SK-N-SH treated with all-trans-retinoic acid at 6 μM for 48 hours (cell line): ENCODE measurements at regions not wholly inside any gene's neighbourhood (a gene's known extent, or its start where the extent isn't known, plus 50 kb on each side); places are given as distances from the start of the nearest gene placed in this dataset.
"Not testable (repeated sequence)": the region's sequence is repeated elsewhere in the genome, so short reads cannot be mapped to it uniquely, and the experiment has no call there.

Source experiments
- ATAC-seq: fragments of 200-7000 bp; cut with Tn5 transposase; 3 replicates; pipeline ENCODE4 v1.9.1; 2020; ENCODE audit warnings: mild to moderate bottlenecking, moderate library complexity
- ARNTL ChIP-seq: fragments of 450-650 bp; formaldehyde crosslinking; IDR thresholded peaks from 2 replicates; pipeline ENCODE4 v1.5.0; 2020; ENCODE audit warnings: low read depth, mild to moderate bottlenecking, moderate library complexity, borderline replicate concordance
- BACH2 ChIP-seq: fragments of 250-450 bp; sonication (Bioruptor Pico); IDR thresholded peaks from 2 replicates; pipeline ENCODE4 v1.9.0; 2021; ENCODE audit warnings: mild to moderate bottlenecking, borderline replicate concordance
- CREB5 ChIP-seq: fragments of 250-450 bp; sonication (Bioruptor Pico); IDR thresholded peaks from 2 replicates; pipeline ENCODE4 v1.5.1; 2020; ENCODE audit warnings: low read depth, mild to moderate bottlenecking, moderate library complexity
- CSDC2 ChIP-seq: fragments of 250-450 bp; sonication (Bioruptor Pico); IDR thresholded peaks from 2 replicates; pipeline ENCODE4 v1.5.0; 2020; ENCODE audit warnings: mild to moderate bottlenecking, moderate library complexity
- ESRRG ChIP-seq: fragments of 250-450 bp; sonication (Bioruptor Pico); IDR thresholded peaks from 2 replicates; pipeline ENCODE4 v1.6.1; 2021; ENCODE audit warnings: mild to moderate bottlenecking
- GLIS3 ChIP-seq: fragments of 250-450 bp; sonication (Bioruptor Pico); IDR thresholded peaks from 2 replicates; pipeline ENCODE4 v1.5.0; 2020; ENCODE audit warnings: mild to moderate bottlenecking, moderate library complexity
- ISL1 ChIP-seq: fragments of 250-450 bp; sonication (Bioruptor Pico); IDR thresholded peaks from 2 replicates; pipeline ENCODE4 v2.1.2; 2022; ENCODE audit warnings: mild to moderate bottlenecking, moderate library complexity
- OSR1 ChIP-seq: fragments of 250-450 bp; sonication (Bioruptor Pico); IDR thresholded peaks from 2 replicates; pipeline ENCODE4 v1.8.0; 2022; ENCODE audit warnings: moderate library complexity, mild to moderate bottlenecking, inconsistent platforms
- PPARA ChIP-seq: fragments of 250-450 bp; sonication (Bioruptor Pico); IDR thresholded peaks from 2 replicates; pipeline ENCODE4 v1.5.0; 2020; ENCODE audit warnings: mild to moderate bottlenecking, borderline replicate concordance
- RARB ChIP-seq: fragments of 250-450 bp; sonication (Bioruptor Pico); IDR thresholded peaks from 2 replicates; pipeline ENCODE4 v1.8.0; 2021; ENCODE audit warnings: mild to moderate bottlenecking, moderate library complexity
- SNAI2 ChIP-seq: fragments of 250-450 bp; sonication (Bioruptor Pico); IDR thresholded peaks from 2 replicates; pipeline ENCODE4 v1.5.0; 2020; ENCODE audit warnings: mild to moderate bottlenecking, moderate library complexity
- TCF4 ChIP-seq: fragments of 250-450 bp; sonication (Bioruptor Pico); IDR thresholded peaks from 2 replicates; pipeline ENCODE4 v1.8.0; 2021; ENCODE audit warnings: mild to moderate bottlenecking, moderate library complexity, borderline replicate concordance
- TOX ChIP-seq: fragments of 250-450 bp; sonication (Bioruptor Pico); IDR thresholded peaks from 2 replicates; pipeline ENCODE4 v1.8.0; 2021; ENCODE audit warnings: mild to moderate bottlenecking, moderate library complexity, borderline replicate concordance
- ZC3H10 ChIP-seq: fragments of 250-450 bp; sonication (Bioruptor Pico); IDR thresholded peaks from 2 replicates; pipeline ENCODE4 v1.5.1; 2021; ENCODE audit warnings: mild to moderate bottlenecking, moderate library complexity
- ZFP30 ChIP-seq: fragments of 450-650 bp; formaldehyde crosslinking; IDR thresholded peaks from 2 replicates; pipeline ENCODE4 v1.5.0; 2022; ENCODE audit warnings: mild to moderate bottlenecking, moderate library complexity
- ZNF565 ChIP-seq: fragments of 450-650 bp; formaldehyde crosslinking; conservative IDR thresholded peaks from 2 replicates; pipeline ENCODE4 v1.5.0; 2020; ENCODE audit warnings: low read depth, mild to moderate bottlenecking, moderate library complexity
- ZNF70 ChIP-seq: fragments of 450-650 bp; formaldehyde crosslinking; IDR thresholded peaks from 2 replicates; pipeline ENCODE4 v1.5.0; 2020; ENCODE audit warnings: mild to moderate bottlenecking, moderate library complexity
- ZNF8 ChIP-seq: fragments of 450-650 bp; formaldehyde crosslinking; IDR thresholded peaks from 2 replicates; pipeline ENCODE4 v1.5.0; 2020; ENCODE audit warnings: mild to moderate bottlenecking, moderate library complexity
- TF ChIP-seq, protein P1 (sequence below): fragments of 250-450 bp; sonication (Bioruptor Pico); IDR thresholded peaks from 2 replicates; pipeline ENCODE4 v1.8.0; 2020; ENCODE audit warnings: mild to moderate bottlenecking, moderate library complexity, borderline replicate concordance

DNA sequence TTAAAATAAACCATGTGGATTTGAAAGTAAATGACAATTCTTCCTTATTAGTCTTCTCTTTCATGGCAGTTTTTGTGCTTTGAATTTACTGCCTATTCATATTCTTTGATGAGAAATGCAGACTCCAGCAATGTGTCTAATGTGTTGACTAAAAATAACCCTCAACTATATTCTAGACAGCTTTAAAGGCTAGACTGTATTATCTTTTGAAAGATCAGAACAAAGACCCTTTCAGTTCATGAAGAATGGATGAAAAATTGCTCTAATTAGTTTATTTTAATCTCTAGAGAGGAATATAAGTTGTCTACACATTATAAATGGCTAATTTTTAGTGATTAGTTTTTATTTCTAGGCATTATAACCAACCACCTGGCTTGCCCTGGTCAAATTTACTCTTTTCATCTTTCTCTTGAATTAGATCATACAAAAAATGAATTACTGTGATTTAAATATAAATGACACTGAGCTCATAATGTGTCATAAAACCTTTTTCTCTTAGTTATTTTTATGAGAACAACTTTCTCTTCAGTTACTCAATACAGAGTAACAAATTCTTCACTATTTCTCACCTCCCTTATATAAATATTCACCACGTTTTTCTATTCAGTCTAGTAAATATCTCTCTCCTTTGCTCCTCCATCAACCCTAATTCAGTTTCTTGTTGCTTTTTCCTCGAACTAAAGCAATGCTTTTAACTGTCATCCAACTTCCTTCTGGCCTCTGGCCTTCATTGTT, 428.5 kb upstream of the TMPRSS15 start:
- TF ChIP-seq ARNTL (CRISPR knock-in tag) (no peak), CREB5 (CRISPR knock-in tag) (no peak), PPARA (CRISPR knock-in tag) (no peak), ZNF70 (no peak), ZC3H10 (no peak)
- no peak for ATAC-seq

- no peak for TF ChIP-seq ARNTL (CRISPR knock-in tag)
- TF ChIP-seq ESRRG (CRISPR knock-in tag), result no peak
- TF ChIP-seq OSR1 (CRISPR knock-in tag), result no peak
- no peak for TF ChIP-seq BACH2 (CRISPR knock-in tag)
- TF ChIP-seq ZFP30, result no peak
- TF ChIP-seq RARB (CRISPR knock-in tag), result no peak
- TF ChIP-seq CREB5 (CRISPR knock-in tag), result no peak
- TF ChIP-seq SNAI2 (CRISPR knock-in tag), result no peak
- no peak for TF ChIP-seq GLIS3 (CRISPR knock-in tag)
- TF ChIP-seq, protein P1, sequence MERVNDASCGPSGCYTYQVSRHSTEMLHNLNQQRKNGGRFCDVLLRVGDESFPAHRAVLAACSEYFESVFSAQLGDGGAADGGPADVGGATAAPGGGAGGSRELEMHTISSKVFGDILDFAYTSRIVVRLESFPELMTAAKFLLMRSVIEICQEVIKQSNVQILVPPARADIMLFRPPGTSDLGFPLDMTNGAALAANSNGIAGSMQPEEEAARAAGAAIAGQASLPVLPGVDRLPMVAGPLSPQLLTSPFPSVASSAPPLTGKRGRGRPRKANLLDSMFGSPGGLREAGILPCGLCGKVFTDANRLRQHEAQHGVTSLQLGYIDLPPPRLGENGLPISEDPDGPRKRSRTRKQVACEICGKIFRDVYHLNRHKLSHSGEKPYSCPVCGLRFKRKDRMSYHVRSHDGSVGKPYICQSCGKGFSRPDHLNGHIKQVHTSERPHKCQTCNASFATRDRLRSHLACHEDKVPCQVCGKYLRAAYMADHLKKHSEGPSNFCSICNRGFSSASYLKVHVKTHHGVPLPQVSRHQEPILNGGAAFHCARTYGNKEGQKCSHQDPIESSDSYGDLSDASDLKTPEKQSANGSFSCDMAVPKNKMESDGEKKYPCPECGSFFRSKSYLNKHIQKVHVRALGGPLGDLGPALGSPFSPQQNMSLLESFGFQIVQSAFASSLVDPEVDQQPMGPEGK (CRISPR knock-in tag), result no peak
- no peak for TF ChIP-seq ZNF565 (CRISPR knock-in tag)
- TF ChIP-seq PPARA (CRISPR knock-in tag), result no peak
- TF ChIP-seq, all 23 proteins: peak for 0
- no peak for ATAC-seq
These were observed 429.4 kb upstream of the TMPRSS15 start for GRCh38 chr21:18832950-18833349.

- not testable (repeated sequence) for ATAC-seq
These were observed 430.5 kb upstream of the TMPRSS15 start for GRCh38 chr21:18834121-18834520.

DNA sequence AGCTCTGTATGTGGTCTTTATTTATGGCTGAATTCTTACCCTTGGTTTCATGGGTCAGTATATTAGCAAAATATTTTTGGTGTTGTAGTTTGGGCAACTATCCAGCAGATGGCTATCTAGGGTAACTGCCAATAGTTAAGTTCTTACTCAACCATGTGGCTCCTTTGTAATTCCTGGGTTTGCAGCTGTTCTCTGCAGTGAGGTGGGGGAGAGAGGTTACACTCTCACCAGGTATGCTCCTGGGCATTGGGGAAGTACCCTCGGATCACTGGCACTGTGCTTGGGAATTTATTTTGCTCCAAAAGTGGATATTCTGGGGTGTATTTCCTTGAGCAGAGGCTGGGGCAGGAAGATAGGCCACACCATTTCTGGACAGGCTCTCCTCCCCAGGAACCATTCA, 436.7 kb upstream of the TMPRSS15 start:
- TF ChIP-seq TOX (CRISPR knock-in tag) (no peak), ZNF8 (CRISPR knock-in tag) (no peak), CSDC2 (CRISPR knock-in tag) (no peak), ZFP30 (no peak), OSR1 (CRISPR knock-in tag) (no peak), TCF4 (CRISPR knock-in tag) (no peak), GLIS3 (CRISPR knock-in tag) (no peak), ARNTL (CRISPR knock-in tag) (no peak), RARB (CRISPR knock-in tag) (no peak)
- no peak for ATAC-seq

DNA sequence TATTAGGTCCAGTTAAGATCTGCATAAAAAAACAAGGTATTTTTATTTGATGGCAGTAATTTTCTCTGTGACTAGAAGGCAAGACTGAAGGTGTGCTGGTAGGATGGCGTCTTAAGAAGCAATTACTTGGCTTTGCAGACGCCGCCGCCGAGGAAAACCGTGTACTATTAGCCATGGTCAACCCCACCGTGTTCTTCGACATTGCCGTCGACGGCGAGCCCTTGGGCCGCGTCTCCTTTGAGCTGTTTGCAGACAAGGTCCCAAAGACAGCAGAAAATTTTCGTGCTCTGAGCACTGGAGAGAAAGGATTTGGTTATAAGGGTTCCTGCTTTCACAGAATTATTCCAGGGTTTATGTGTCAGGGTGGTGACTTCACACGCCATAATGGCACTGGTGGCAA, 454.0 kb upstream of the TMPRSS15 start:
- ATAC-seq, result not testable (repeated sequence)

DNA sequence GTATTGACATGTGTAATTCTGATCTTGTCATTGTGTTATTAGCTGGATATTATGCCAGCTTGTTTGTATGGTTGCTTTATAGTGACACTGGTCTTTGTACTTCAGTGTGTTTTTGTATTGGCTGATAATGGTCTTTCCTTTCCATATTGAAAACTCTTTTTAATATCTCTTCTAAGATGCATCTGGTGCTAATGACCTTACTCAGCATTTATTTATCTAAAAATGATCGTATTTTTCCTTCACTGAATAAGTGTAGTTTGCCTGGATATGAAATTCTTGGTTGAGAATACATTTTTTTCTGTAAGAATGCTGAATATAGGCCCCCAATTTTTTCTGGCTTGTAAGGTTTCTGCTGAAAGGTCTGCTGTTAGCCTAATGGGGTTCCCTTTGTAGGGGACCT, 465.5 kb upstream of the TMPRSS15 start:
- ATAC-seq, result no peak
- TF ChIP-seq ZNF565 (CRISPR knock-in tag), result no peak
- no peak for TF ChIP-seq ZNF70
- no peak for TF ChIP-seq BACH2 (CRISPR knock-in tag)
- TF ChIP-seq, protein P1 (CRISPR knock-in tag), result no peak
- no peak for TF ChIP-seq CSDC2 (CRISPR knock-in tag)
- no peak for TF ChIP-seq ISL1 (CRISPR knock-in tag)
- no peak for TF ChIP-seq SNAI2 (CRISPR knock-in tag)
- no peak for TF ChIP-seq RARB (CRISPR knock-in tag)
- no peak for TF ChIP-seq GLIS3 (CRISPR knock-in tag)
- TF ChIP-seq ESRRG (CRISPR knock-in tag), result no peak
- TF ChIP-seq ARNTL (CRISPR knock-in tag), result no peak
- TF ChIP-seq OSR1 (CRISPR knock-in tag), result no peak
